Transverse colon (tissue), 4 donors: ENCODE measurements at regions not wholly inside any gene's neighbourhood (a gene's known extent, or its start where the extent isn't known, plus 50 kb on each side); places are given as distances from the start of the nearest gene placed in this dataset.

Experiments used
- DNase-seq: peaks from one replicate; pipeline ENCODE4 v3.0.0-alpha.2; 2019
- H3K27ac ChIP-seq, 4 donors: fragments of 200-600 bp; sonication (generic); 2 replicates each; pipeline ENCODE4 v1.5.1; 2016 to 2018; ENCODE audit warnings: inconsistent platforms in 4 of 4
- H3K27me3 ChIP-seq: fragments of 200-600 bp; sonication (generic); 2 replicates; pipeline ENCODE4 v1.5.1; 2017; ENCODE audit warnings: inconsistent platforms
- H3K36me3 ChIP-seq, 4 donors: fragments of 200-600 bp; sonication (generic); 2 replicates each; pipeline ENCODE4 v1.5.1; 2017 to 2019; ENCODE audit warnings: inconsistent platforms in 4 of 4
- H3K4me1 ChIP-seq, 4 donors: fragments of 200-600 bp; sonication (generic); 2 replicates each; pipeline ENCODE4 v1.5.1; 2017 to 2020; ENCODE audit warnings: inconsistent platforms in 4 of 4
- H3K4me3 ChIP-seq, 4 donors: fragments of 200-600 bp; sonication (generic); 1 replicate in 1 of 4; 2 replicates in 3 of 4; pipeline versions ENCODE4 v1.5.1 to v1.6.1; 2017 to 2019; ENCODE audit warnings: inconsistent platforms in 4 of 4
- H3K9me3 ChIP-seq, 2 donors: fragments of 200-600 bp; sonication (generic); 2 replicates each; pipeline ENCODE4 v1.5.1; 2017 to 2019; ENCODE audit warnings: inconsistent platforms in 2 of 2
- EP300 ChIP-seq: sonication (generic); formaldehyde crosslinking; IDR thresholded peaks from one replicate; pipeline ENCODE4 v1.6.1; 2017; ENCODE audit warnings: antibody characterized with exemption, low read depth
- POLR2A ChIP-seq: fragments of 450-650 bp; IDR thresholded peaks from one replicate; pipeline ENCODE4 v1.6.1; 2016; ENCODE audit warnings: antibody characterized with exemption, mild to moderate bottlenecking, moderate library complexity
- POLR2AphosphoS5 ChIP-seq, 3 donors: sonication (generic); formaldehyde crosslinking; IDR thresholded peaks; one replicate each; pipeline ENCODE4 v1.6.1; 2016; ENCODE audit warnings: antibody characterized with exemption in 3 of 3
- WGBS, 2 donors: methylation state at CpG; one replicate each; pipeline ENCODE4 v1.1.5; 2018; ENCODE audit warnings: low coverage in 1 of 2; 5-methylcytosine and 5-hydroxymethylcytosine counted together
- in situ Hi-C, 4 donors: fragments of 200-750 bp; cut with MboI; loops; one replicate each; pipeline versions ENCODE4 v1.15.0 to v1.15.1; 2017; ENCODE audit warnings: low sequenced_read_pairs in 3 of 4, low pct_ligation_motif_present in 1 of 4, low pct_unique_long_range_greater_than_20kb in 1 of 4
- intact Hi-C: fragments of 100-400 bp; cut with DNase I; formaldehyde crosslinking; loops from one replicate; pipeline ENCODE4 v1.15.1; 2023; ENCODE audit warnings: low total_unique reads
- TF ChIP-seq, protein P1 (sequence below), 5 experiments: fragments of 200-600 bp in 3 of 5; fragments of 450-650 bp in 2 of 5; sonication (generic) in 3 of 5; IDR thresholded peaks; 1 replicate in 2 of 5; 2 replicates in 3 of 5; pipeline ENCODE4 v1.5.1; 2016 to 2017; ENCODE audit warnings: antibody characterized with exemption in 5 of 5, inconsistent platforms in 3 of 5, mild to moderate bottlenecking in 2 of 5, moderate library complexity in 1 of 5

DNA sequence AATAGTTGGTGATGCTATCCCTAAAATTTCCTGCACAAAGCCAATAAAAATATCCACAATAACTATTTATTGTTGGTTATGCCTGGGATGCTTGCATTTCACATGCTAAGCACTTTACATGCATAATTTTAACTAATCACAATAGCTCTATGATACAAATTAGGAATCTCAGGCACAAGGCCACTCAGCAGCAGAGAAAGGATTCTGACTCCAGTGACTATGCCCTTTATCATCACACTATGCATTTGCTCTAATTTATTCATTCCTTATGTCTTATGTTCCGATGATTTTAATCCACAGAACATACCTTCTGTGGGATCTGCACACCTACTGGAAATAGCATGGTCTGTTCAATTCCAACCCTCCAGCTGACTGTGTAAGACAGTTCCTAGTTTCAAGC, 476.1 kb downstream of the TMEM232 start:
- TF ChIP-seq POLR2A: no peak
- TF ChIP-seq, protein P1, sequence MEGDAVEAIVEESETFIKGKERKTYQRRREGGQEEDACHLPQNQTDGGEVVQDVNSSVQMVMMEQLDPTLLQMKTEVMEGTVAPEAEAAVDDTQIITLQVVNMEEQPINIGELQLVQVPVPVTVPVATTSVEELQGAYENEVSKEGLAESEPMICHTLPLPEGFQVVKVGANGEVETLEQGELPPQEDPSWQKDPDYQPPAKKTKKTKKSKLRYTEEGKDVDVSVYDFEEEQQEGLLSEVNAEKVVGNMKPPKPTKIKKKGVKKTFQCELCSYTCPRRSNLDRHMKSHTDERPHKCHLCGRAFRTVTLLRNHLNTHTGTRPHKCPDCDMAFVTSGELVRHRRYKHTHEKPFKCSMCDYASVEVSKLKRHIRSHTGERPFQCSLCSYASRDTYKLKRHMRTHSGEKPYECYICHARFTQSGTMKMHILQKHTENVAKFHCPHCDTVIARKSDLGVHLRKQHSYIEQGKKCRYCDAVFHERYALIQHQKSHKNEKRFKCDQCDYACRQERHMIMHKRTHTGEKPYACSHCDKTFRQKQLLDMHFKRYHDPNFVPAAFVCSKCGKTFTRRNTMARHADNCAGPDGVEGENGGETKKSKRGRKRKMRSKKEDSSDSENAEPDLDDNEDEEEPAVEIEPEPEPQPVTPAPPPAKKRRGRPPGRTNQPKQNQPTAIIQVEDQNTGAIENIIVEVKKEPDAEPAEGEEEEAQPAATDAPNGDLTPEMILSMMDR (IDR thresholded peaks at IDR 0.05): no peak
- no peak for TF ChIP-seq POLR2AphosphoS5 (IDR thresholded peaks at IDR 0.05)
- TF ChIP-seq EP300: no peak
- Histone ChIP-seq H3K36me3 (no peaks in the 10 kb centered on the region), H3K4me3 (no peak overlapping the region), H3K27me3 (no peaks in the 10 kb centered on the region), H3K4me1 (no peaks in the 10 kb centered on the region), H3K27ac (no peak overlapping the region), H3K9me3 (no peaks in the 10 kb centered on the region)
- 93 to 100% methylated on average over 1 of the region's 1 CpG for WGBS, 2 donors
- intact Hi-C loops (no loop called here), in situ Hi-C loops (no loop called here)
- no peak for DNase-seq

DNA sequence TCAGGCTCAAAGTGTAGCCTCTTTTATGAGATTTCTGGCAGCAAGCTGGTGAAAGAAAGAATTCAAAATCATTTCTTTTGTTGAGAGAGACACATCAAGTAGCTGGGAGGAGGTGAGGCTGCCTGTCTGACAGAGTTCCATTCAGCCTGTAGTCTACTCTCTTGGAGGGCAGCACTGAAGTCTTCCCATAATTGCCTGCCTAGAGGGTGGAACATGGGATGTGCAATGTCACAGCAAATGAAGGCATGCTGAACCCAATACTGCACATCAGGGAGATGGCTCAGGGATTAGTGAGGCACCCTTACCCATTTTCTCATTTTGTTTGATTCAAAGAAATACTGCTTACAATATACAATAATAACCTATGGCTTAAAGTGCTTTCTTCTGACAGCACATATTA, 475.7 kb downstream of the TMEM232 start:
- Histone ChIP-seq H3K27me3 (no peaks in the 10 kb centered on the region), H3K27ac (no peak overlapping the region), H3K4me1 (no peaks in the 10 kb centered on the region), H3K9me3 (no peaks in the 10 kb centered on the region), H3K36me3 (no peaks in the 10 kb centered on the region), H3K4me3 (no peak overlapping the region)
- no peak for DNase-seq
- no peak for TF ChIP-seq POLR2A
- no peak for TF ChIP-seq POLR2AphosphoS5 (IDR thresholded peaks at IDR 0.05)
- TF ChIP-seq, protein P1 (IDR thresholded peaks at IDR 0.05): no peak
- in situ Hi-C loops: no loop called here
- intact Hi-C loops: no loop called here

DNA sequence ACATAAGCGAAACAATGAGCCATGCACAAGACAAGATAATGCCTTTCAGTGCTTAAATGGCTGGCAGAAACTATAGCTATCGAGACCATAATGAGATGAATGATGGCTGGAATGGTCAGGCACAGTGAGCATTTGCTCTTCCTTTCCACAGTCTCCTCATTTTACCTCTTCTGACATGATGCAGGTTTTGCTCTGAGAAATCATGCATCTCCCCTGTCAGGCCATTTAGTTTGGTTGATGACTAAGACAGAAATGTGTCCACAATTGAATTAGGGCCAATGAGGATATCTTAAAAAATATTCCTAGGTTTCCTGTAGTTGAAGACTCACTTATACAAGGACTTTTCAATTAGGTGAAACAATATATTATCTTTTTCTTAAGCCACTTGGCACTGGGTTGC, 475.1 kb downstream of the TMEM232 start:
- intact Hi-C loops (no loop called here), in situ Hi-C loops (no loop called here)
- no peak overlapping the region for H3K27ac ChIP-seq
- H3K9me3 ChIP-seq: no peaks in the 10 kb centered on the region
- no peak overlapping the region for H3K4me3 ChIP-seq
- H3K4me1 ChIP-seq: no peaks in the 10 kb centered on the region
- DNase-seq: no peak
- WGBS, 2 donors: 73 to 92% methylated on average over 2 of the region's 2 CpGs
- no peaks in the 10 kb centered on the region for H3K36me3 ChIP-seq
- H3K27me3 ChIP-seq: no peaks in the 10 kb centered on the region
- TF ChIP-seq POLR2AphosphoS5 (IDR thresholded peaks at IDR 0.05) (no peak), POLR2A (no peak), EP300 (no peak)
- TF ChIP-seq, protein P1 (IDR thresholded peaks at IDR 0.05): no peak

DNA sequence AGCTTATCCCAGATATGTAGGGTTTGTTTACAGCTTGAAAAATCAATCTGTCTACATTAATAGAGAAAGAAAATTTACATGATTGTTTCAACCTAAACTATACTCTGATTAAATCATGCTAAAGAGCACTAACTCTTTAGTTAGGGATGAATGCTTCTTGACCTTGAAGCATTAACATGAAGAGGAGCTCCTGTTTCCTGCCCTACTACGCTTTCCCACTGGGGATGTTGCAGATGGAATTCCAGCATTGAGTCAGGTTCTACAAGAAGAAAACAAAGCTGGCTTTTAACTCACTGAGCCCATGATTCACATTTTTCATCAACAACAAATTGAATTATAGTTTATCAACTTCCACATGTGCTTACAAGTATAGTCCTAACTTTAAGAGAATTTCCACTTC, 471.3 kb downstream of the TMEM232 start:
- Histone ChIP-seq H3K36me3 (no peaks in the 10 kb centered on the region), H3K9me3 (no peaks in the 10 kb centered on the region), H3K27me3 (no peaks in the 10 kb centered on the region), H3K4me1 (peaks cover 0 to 8% (median 0%) of the 10 kb centered on the region in 4 donors), H3K27ac (no peak overlapping the region), H3K4me3 (no peak overlapping the region)
- TF ChIP-seq, protein P1 (IDR thresholded peaks at IDR 0.05): no peak
- TF ChIP-seq EP300: no peak
- no peak for TF ChIP-seq POLR2A
- TF ChIP-seq POLR2AphosphoS5 (IDR thresholded peaks at IDR 0.05): no peak
- 78 to 82% methylated on average over 1 of the region's 1 CpG for WGBS, 2 donors
- DNase-seq: no peak
- intact Hi-C loops (no loop called here), in situ Hi-C loops (no loop called here)
